ENCODE measurements at regions not wholly inside any gene's neighbourhood (a gene's known extent, or its start where the extent isn't known, plus 50 kb on each side); places are given as distances from the start of the nearest gene placed in this dataset.

GRCh38 chr9:78958892-78959291 lies 612.9 kb upstream of the TLE4 start:
- no peaks in the 10 kb centered on the region for H3K36me3 Mint-ChIP-seq (ENCODE audit: insufficient read depth, unreplicated experiment)
- no TSS peak for BruUV-seq (replicated peaks)
- no peak for TF ChIP-seq CTCF (IDR thresholded peaks at IDR 0.05; ENCODE audit: unreplicated experiment)
- H3K4me1 Mint-ChIP-seq (ENCODE audit: low read depth, unreplicated experiment), result no peaks in the 10 kb centered on the region
- CTCF ChIA-PET, result no interaction called here
- no peak overlapping the region for H3K4me3 Mint-ChIP-seq (ENCODE audit: low read depth, unreplicated experiment)
- no peaks in the 10 kb centered on the region for H3K27me3 Mint-ChIP-seq (ENCODE audit: unreplicated experiment)
- no peak for DNase-seq
- H3K27ac Mint-ChIP-seq (ENCODE audit: unreplicated experiment), result no peak overlapping the region
- intact Hi-C loops (cut with micrococcal nuclease; ENCODE audit: unreplicated experiment), result no loop called here
- H3K9me3 Mint-ChIP-seq (ENCODE audit: low read depth, unreplicated experiment), result peaks cover 5% of the 10 kb centered on the region

- intact Hi-C loops (cut with micrococcal nuclease; ENCODE audit: unreplicated experiment), result no loop called here
- no TSS peak for BruUV-seq (replicated peaks)
- TF ChIP-seq CTCF (IDR thresholded peaks at IDR 0.05; ENCODE audit: unreplicated experiment), result no peak
- Mint-ChIP-seq H3K9me3 (ENCODE audit: low read depth, unreplicated experiment) (peaks cover 2% of the 10 kb centered on the region), H3K27me3 (ENCODE audit: unreplicated experiment) (no peaks in the 10 kb centered on the region), H3K4me3 (ENCODE audit: low read depth, unreplicated experiment) (no peak overlapping the region), H3K27ac (ENCODE audit: unreplicated experiment) (no peak overlapping the region), H3K36me3 (ENCODE audit: insufficient read depth, unreplicated experiment) (no peaks in the 10 kb centered on the region), H3K4me1 (ENCODE audit: low read depth, unreplicated experiment) (no peaks in the 10 kb centered on the region)
- CTCF ChIA-PET, result no interaction called here
- no peak for DNase-seq
Observed at GRCh38 chr9:78962156-78962555, 609.6 kb upstream of the TLE4 start.

GRCh38 chr9:78963911-78964310 lies 607.9 kb upstream of the TLE4 start:
- BruUV-seq (replicated peaks), result no TSS peak
- no peaks in the 10 kb centered on the region for H3K27me3 Mint-ChIP-seq (ENCODE audit: unreplicated experiment)
- intact Hi-C loops (cut with micrococcal nuclease; ENCODE audit: unreplicated experiment), result no loop called here
- peaks cover 6% of the 10 kb centered on the region for H3K4me1 Mint-ChIP-seq (ENCODE audit: low read depth, unreplicated experiment)
- CTCF ChIA-PET, result no interaction called here
- no peak overlapping the region for H3K4me3 Mint-ChIP-seq (ENCODE audit: low read depth, unreplicated experiment)
- H3K27ac Mint-ChIP-seq (ENCODE audit: unreplicated experiment), result no peak overlapping the region
- H3K9me3 Mint-ChIP-seq (ENCODE audit: low read depth, unreplicated experiment), result peaks cover 2% of the 10 kb centered on the region
- DNase-seq, result no peak
- TF ChIP-seq CTCF (IDR thresholded peaks at IDR 0.05; ENCODE audit: unreplicated experiment), result no peak
- no peaks in the 10 kb centered on the region for H3K36me3 Mint-ChIP-seq (ENCODE audit: insufficient read depth, unreplicated experiment)

- Mint-ChIP-seq H3K4me3 (ENCODE audit: low read depth, unreplicated experiment) (no peak overlapping the region), H3K9me3 (ENCODE audit: low read depth, unreplicated experiment) (peaks cover 5% of the 10 kb centered on the region), H3K4me1 (ENCODE audit: low read depth, unreplicated experiment) (peaks cover 6% of the 10 kb centered on the region), H3K27me3 (ENCODE audit: unreplicated experiment) (no peaks in the 10 kb centered on the region), H3K36me3 (ENCODE audit: insufficient read depth, unreplicated experiment) (no peaks in the 10 kb centered on the region), H3K27ac (ENCODE audit: unreplicated experiment) (no peak overlapping the region)
- intact Hi-C loops (cut with micrococcal nuclease; ENCODE audit: unreplicated experiment), result no loop called here
- CTCF ChIA-PET, result no interaction called here
- TF ChIP-seq CTCF (IDR thresholded peaks at IDR 0.05; ENCODE audit: unreplicated experiment), result no peak
- no peak for DNase-seq
- no TSS peak for BruUV-seq (replicated peaks)
Observed at GRCh38 chr9:78967596-78968217, 604.1 kb upstream of the TLE4 start.
